Liver (tissue), 7 donors: ENCODE measurements at regions not wholly inside any gene's neighbourhood (a gene's known extent, or its start where the extent isn't known, plus 50 kb on each side); places are given as distances from the start of the nearest gene placed in this dataset.
A peak's percentile ranks its signal among the peaks of the same experiment; 100 is the strongest.

Source experiments
- DNase-seq: peaks from one replicate; pipeline ENCODE4 v3.0.0-alpha.2; 2017; ENCODE audit warnings: low spot score
- H3K27ac ChIP-seq, 2 donors: one replicate each; pipeline ENCODE4 v1.7.0; 2013; ENCODE audit warnings: inconsistent platforms in 2 of 2, low read length in 2 of 2, control low read depth in 1 of 2, low read depth in 1 of 2, mild to moderate bottlenecking in 1 of 2
- H3K27me3 ChIP-seq, 4 donors: one replicate each; pipeline versions ENCODE4 v1.6.1 to v1.7.0; 2013; ENCODE audit warnings: low read length in 3 of 4, inconsistent platforms in 1 of 4, mild to moderate bottlenecking in 1 of 4, moderate library complexity in 1 of 4; ENCODE audit not compliant: control insufficient read depth in 4 of 4, insufficient read depth in 4 of 4
- H3K36me3 ChIP-seq, 4 donors: one replicate each; pipeline versions ENCODE4 v1.6.1 to v1.7.0; 2013; ENCODE audit warnings: low read length in 3 of 4, mild to moderate bottlenecking in 3 of 4, low read depth in 1 of 4, moderate library complexity in 1 of 4; ENCODE audit not compliant: control insufficient read depth in 4 of 4, insufficient read depth in 3 of 4
- H3K4me1 ChIP-seq, 4 donors: one replicate each; pipeline versions ENCODE4 v1.6.1 to v1.7.0; 2013; ENCODE audit warnings: low read length in 3 of 4, mild to moderate bottlenecking in 3 of 4, moderate library complexity in 1 of 4; ENCODE audit not compliant: control insufficient read depth in 4 of 4, insufficient read depth in 4 of 4
- H3K4me3 ChIP-seq, 3 donors: one replicate each; pipeline versions ENCODE4 v1.6.1 to v1.7.0; 2013; ENCODE audit warnings: low read length in 3 of 3, control low read depth in 1 of 3, low read depth in 1 of 3, mild to moderate bottlenecking in 1 of 3
- H3K9ac ChIP-seq, 2 donors: one replicate each; pipeline ENCODE4 v1.7.0; 2013; ENCODE audit warnings: low read length in 2 of 2, mild to moderate bottlenecking in 2 of 2, moderate library complexity in 2 of 2, control low read depth in 1 of 2, low read depth in 1 of 2
- H3K9me3 ChIP-seq, 4 donors: one replicate each; pipeline versions ENCODE4 v1.6.1 to v1.7.0; 2013; ENCODE audit warnings: low read length in 3 of 4; ENCODE audit not compliant: control insufficient read depth in 4 of 4
- ATF3 ChIP-seq: IDR thresholded peaks from 2 replicates; pipeline ENCODE4 v1.6.1; 2016; ENCODE audit warnings: antibody characterized with exemption
- EGR1 ChIP-seq, 2 donors: IDR thresholded peaks; 2 replicates each; pipeline ENCODE4 v1.6.1; 2016 to 2018; ENCODE audit warnings: antibody characterized with exemption in 2 of 2, low read depth in 2 of 2
- FOXA1 ChIP-seq: IDR thresholded peaks from 2 replicates; pipeline ENCODE4 v1.6.1; 2016; ENCODE audit warnings: antibody characterized with exemption
- FOXA2 ChIP-seq: IDR thresholded peaks from 2 replicates; pipeline ENCODE4 v1.6.1; 2016; ENCODE audit warnings: antibody characterized with exemption
- GABPA ChIP-seq, 2 donors: IDR thresholded peaks in 1 of 2; conservative IDR thresholded peaks in 1 of 2; 2 replicates each; pipeline ENCODE4 v1.6.1; 2016; ENCODE audit warnings: antibody characterized with exemption in 2 of 2, mild to moderate bottlenecking in 1 of 2, moderate library complexity in 1 of 2
- HNF4A ChIP-seq, 2 donors: conservative IDR thresholded peaks; 2 replicates each; pipeline ENCODE4 v1.6.1; 2016; ENCODE audit warnings: antibody characterized with exemption in 2 of 2, mild to moderate bottlenecking in 2 of 2
- HNF4G ChIP-seq: IDR thresholded peaks from 2 replicates; pipeline ENCODE4 v1.6.1; 2016; ENCODE audit warnings: antibody characterized with exemption
- JUND ChIP-seq, 2 donors: IDR thresholded peaks; 2 replicates each; pipeline ENCODE4 v1.6.1; 2016; ENCODE audit warnings: antibody characterized with exemption in 2 of 2
- MAX ChIP-seq: IDR thresholded peaks from 2 replicates; pipeline ENCODE4 v1.6.1; 2016; ENCODE audit warnings: antibody characterized with exemption
- RAD21 ChIP-seq, 2 donors: IDR thresholded peaks; 2 replicates each; pipeline ENCODE4 v1.6.1; 2016; ENCODE audit warnings: antibody characterized with exemption in 2 of 2, mild to moderate bottlenecking in 2 of 2
- SP1 ChIP-seq: IDR thresholded peaks from 2 replicates; pipeline ENCODE4 v1.6.1; 2018; ENCODE audit warnings: antibody characterized with exemption, mild to moderate bottlenecking
- TAF1 ChIP-seq: conservative IDR thresholded peaks from 2 replicates; pipeline ENCODE4 v1.6.1; 2016; ENCODE audit warnings: antibody characterized with exemption, mild to moderate bottlenecking
- YY1 ChIP-seq: IDR thresholded peaks from 2 replicates; pipeline ENCODE4 v1.6.1; 2016; ENCODE audit warnings: antibody characterized with exemption, mild to moderate bottlenecking
- ZBTB33 ChIP-seq: IDR thresholded peaks from 2 replicates; pipeline ENCODE4 v1.6.1; 2016; ENCODE audit warnings: antibody characterized with exemption
- WGBS: extraction: QIAGEN DNeasy Blood & Tissue Kit; methylation state at CpG from one replicate; pipeline ENCODE4 v1.1.7; 2013; 5-methylcytosine and 5-hydroxymethylcytosine counted together
- donor health status: healthy.
- donor health status: healthy.
- donor health status: healthy.
- donor health status: healthy.

GRCh38 chr1:185419718-185420117, 102.7 kb upstream of the IVNS1ABP start:
- DNase-seq = no peak
- no peak overlapping the region for H3K9ac ChIP-seq
- peaks cover 0 to 6% (median 0%) of the 10 kb centered on the region in 4 donors for H3K27me3 ChIP-seq
- TF ChIP-seq HNF4G (no peak), SP1 (no peak), ZBTB33 (no peak), FOXA2 (no peak), JUND (IDR thresholded peaks at IDR 0.05) (no peak), RAD21 (IDR thresholded peaks at IDR 0.05) (no peak), YY1 (no peak), EGR1 (IDR thresholded peaks at IDR 0.05; ENCODE audit: low read depth in 2 of 2) (no peak), TAF1 (no peak)
- peak overlapping the region in 1 of 2 donors; percentile 40 for H3K27ac ChIP-seq
- WGBS = 55% methylated on average over 3 of the region's 3 CpGs
- H3K9me3 ChIP-seq = no peaks in the 10 kb centered on the region
- no peaks in the 10 kb centered on the region for H3K36me3 ChIP-seq
- no peak overlapping the region for H3K4me3 ChIP-seq
- no peaks in the 10 kb centered on the region for H3K4me1 ChIP-seq

- H3K9me3 ChIP-seq = no peaks in the 10 kb centered on the region
- DNase-seq = no peak
- TF ChIP-seq JUND (IDR thresholded peaks at IDR 0.05) = no peak
- no peak for TF ChIP-seq ATF3
- TF ChIP-seq FOXA1 = no peak
- TF ChIP-seq HNF4G = no peak
- no peak for TF ChIP-seq MAX
- TF ChIP-seq EGR1 (IDR thresholded peaks at IDR 0.05; ENCODE audit: low read depth in 2 of 2) = no peak
- TF ChIP-seq SP1 = no peak
- TF ChIP-seq HNF4A (conservative IDR thresholded peaks at IDR 0.05) = no peak
- no peaks in the 10 kb centered on the region for H3K36me3 ChIP-seq
- no peak overlapping the region for H3K4me3 ChIP-seq
- 82% methylated on average over 1 of the region's 1 CpG for WGBS
- H3K9ac ChIP-seq = no peak overlapping the region
- H3K4me1 ChIP-seq = no peaks in the 10 kb centered on the region
- no peak overlapping the region for H3K27ac ChIP-seq
- H3K27me3 ChIP-seq = peaks cover 0 to under 1% (median 0%) of the 10 kb centered on the region in 4 donors
Measured at GRCh38 chr1:185418472-185418871, 101.4 kb upstream of the IVNS1ABP start.

- H3K9ac ChIP-seq = no peak overlapping the region
- no peak overlapping the region for H3K4me3 ChIP-seq
- no peaks in the 10 kb centered on the region for H3K27me3 ChIP-seq
- no peak overlapping the region for H3K27ac ChIP-seq
- no peaks in the 10 kb centered on the region for H3K9me3 ChIP-seq
- no peak for TF ChIP-seq JUND (IDR thresholded peaks at IDR 0.05)
- no peak for TF ChIP-seq GABPA (IDR thresholded peaks at IDR 0.05 in 1 of 2, conservative IDR thresholded peaks at IDR 0.05 in 1 of 2)
- TF ChIP-seq TAF1 = no peak
- DNase-seq = no peak
- H3K36me3 ChIP-seq = no peaks in the 10 kb centered on the region
- no peaks in the 10 kb centered on the region for H3K4me1 ChIP-seq
- 76% methylated on average over 7 of the region's 7 CpGs for WGBS
Measured at GRCh38 chr1:185412385-185413087, 95.5 kb upstream of the IVNS1ABP start.
